ENCODE measurements at regions not wholly inside any gene's neighbourhood (a gene's known extent, or its start where the extent isn't known, plus 50 kb on each side); places are given as distances from the start of the nearest gene placed in this dataset.

DNA sequence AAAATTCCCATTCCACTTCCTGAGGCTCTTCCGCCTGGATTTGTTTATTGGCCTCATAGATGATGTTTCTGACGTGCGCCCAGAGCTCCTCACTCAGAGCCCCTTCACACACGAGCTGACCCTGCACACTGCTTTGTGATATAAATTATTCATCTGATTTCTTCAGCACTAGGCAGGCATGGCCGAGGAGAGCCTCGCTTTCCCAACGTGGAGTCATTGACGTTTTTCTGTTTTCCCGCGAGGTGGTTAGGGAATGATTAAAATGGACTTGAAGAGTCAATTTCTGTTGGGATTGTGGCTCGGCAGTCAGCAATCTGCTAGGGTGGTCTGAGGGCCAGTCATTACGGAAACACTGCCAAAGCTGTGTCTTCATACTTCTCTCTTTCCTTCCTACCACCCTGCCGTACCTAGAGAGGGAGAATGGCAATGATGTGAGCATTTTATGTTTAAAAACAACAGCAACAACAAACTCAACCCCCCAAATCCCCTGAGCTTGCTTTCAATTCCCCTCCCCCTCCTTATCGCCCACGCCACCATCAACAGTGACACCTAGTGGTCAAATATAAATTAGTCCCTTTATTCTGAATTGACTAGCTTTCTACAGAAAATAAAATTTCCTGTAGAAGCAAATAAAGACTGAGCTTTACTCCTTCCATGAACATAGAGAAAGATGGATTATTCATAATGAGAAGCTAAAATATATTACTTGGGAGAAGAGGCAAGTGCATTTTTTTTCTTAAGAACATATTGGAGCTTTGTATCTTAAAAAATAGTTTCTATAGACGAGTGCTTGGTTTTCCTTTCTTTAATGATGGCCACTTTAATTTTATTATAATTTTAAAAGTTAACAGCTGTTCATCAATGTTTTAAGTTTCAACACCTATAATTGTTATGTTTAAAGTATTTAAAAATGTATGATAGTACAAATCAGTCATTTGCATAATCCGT lies 285.1 kb downstream of the MTX2 start:
- Mint-ChIP-seq H3K27me3 (peaks cover 37 to 60% (median 50%) of the 10 kb centered on the region in 3 donors), H3K4me3 (peak overlapping the region; percentile 53 to 90 (median 79)), H3K27ac (peak overlapping the region in 1 of 6 donors; percentile 17), H3K4me1 (peaks cover 11 to 13% (median 12%) of the 10 kb centered on the region in 3 donors), H3K36me3 (no peaks in the 10 kb centered on the region), H3K9me3 (no peaks in the 10 kb centered on the region)
- DNase-seq (peak; percentile 38), ATAC-seq (ENCODE audit: low read depth in 2 of 2) (peak; percentile 43 to 52)

DNA sequence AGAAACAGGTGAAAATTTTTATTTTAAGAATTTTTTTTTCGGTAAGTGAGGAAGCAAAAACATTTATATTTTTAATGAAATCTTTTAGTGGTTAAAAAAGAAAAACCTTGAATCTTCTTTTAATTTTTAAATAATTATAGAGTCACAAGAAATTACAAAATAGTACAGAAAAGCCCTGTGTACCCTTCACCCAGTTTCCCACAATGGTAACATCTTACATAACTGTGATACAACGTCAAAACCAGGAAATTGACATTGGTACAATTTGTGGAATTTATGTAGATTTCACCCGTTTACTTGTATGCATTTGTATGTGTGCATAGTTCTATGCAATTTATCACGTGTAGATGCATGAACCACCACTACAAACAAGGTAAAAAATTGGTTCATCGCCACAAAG lies 285.9 kb downstream of the MTX2 start:
- no peak for ATAC-seq (ENCODE audit: low read depth in 2 of 2)
- peaks cover 11 to 13% (median 12%) of the 10 kb centered on the region in 3 donors for H3K4me1 Mint-ChIP-seq
- DNase-seq = no peak
- H3K4me3 Mint-ChIP-seq = no peak overlapping the region
- no peaks in the 10 kb centered on the region for H3K9me3 Mint-ChIP-seq
- no peaks in the 10 kb centered on the region for H3K36me3 Mint-ChIP-seq
- peaks cover 43 to 67% (median 57%) of the 10 kb centered on the region in 3 donors for H3K27me3 Mint-ChIP-seq
- no peak overlapping the region for H3K27ac Mint-ChIP-seq

DNA sequence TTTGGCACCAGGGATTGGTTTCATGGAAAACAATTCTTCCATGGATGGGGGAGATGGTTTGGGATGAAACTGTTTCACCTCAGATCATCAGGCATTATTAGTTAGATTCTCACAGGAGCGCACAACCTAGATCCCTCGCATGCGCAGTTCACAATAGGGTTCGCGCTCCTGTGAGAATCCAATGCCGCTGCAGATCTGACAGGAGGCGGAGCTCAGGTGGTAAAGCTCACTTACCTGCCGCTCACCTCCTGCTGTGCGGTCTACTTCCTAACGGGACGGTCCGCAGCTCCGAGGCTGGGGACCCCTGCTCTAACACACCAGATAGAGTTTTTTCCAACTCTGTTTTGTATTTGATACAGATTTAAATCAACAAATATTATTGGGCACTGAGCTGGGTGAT lies 286.5 kb downstream of the MTX2 start:
- no peak for DNase-seq
- Mint-ChIP-seq H3K27me3 (peaks cover 50 to 74% (median 64%) of the 10 kb centered on the region in 3 donors), H3K4me3 (no peak overlapping the region), H3K9me3 (no peaks in the 10 kb centered on the region), H3K27ac (no peak overlapping the region), H3K4me1 (peaks cover 11 to 13% (median 12%) of the 10 kb centered on the region in 3 donors), H3K36me3 (no peaks in the 10 kb centered on the region)
- no peak for ATAC-seq (ENCODE audit: low read depth in 2 of 2)

DNA sequence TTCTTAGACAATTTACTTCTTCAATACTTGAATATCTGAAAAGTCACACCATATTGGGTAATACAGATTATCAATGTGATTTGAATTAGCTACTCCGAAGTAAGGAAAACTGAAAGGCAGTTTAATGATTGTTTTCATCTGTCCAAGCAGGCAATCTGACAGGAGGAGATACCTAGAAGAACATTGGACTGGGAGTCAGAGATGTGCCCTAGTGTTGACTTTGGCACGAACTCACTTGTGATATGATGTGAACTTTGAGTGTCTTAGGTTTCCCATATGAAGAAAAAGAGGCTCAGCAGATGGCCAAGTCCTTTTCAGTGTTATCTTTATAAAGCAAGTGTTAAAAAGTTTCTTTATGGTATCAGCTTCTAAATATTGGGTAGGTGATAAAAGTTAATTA lies 287.1 kb downstream of the MTX2 start:
- no peak for ATAC-seq (ENCODE audit: low read depth in 2 of 2)
- H3K27me3 Mint-ChIP-seq = peaks cover 53 to 80% (median 70%) of the 10 kb centered on the region in 3 donors
- no peak for DNase-seq
- no peaks in the 10 kb centered on the region for H3K9me3 Mint-ChIP-seq
- no peak overlapping the region for H3K27ac Mint-ChIP-seq
- no peaks in the 10 kb centered on the region for H3K36me3 Mint-ChIP-seq
- peaks cover 11 to 13% (median 12%) of the 10 kb centered on the region in 3 donors for H3K4me1 Mint-ChIP-seq
- no peak overlapping the region for H3K4me3 Mint-ChIP-seq

DNA sequence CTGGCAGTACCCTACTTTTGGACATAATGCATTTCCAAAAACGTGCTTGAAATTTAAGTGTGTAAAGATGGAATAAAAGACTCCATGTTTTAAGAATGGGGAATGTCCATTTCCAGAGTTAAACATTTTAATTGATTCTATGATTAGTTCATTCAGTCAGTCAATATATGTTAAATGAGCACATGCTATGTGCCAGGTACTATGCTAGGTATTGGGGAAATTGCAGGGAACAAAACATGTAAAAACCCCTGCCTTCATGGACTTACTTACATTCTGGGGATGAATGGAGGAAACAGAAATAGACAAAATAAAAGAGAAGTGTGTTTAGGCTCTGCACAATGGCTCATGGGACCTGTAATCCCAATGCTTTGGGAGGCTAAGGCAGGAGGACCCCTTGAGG lies 288.6 kb downstream of the MTX2 start:
- H3K9me3 Mint-ChIP-seq = peaks cover 0 to 2% (median 0%) of the 10 kb centered on the region in 7 donors
- DNase-seq (no peak), ATAC-seq (ENCODE audit: low read depth in 2 of 2) (no peak)
- H3K4me3 Mint-ChIP-seq = no peak overlapping the region
- H3K27me3 Mint-ChIP-seq = peaks cover 52 to 78% (median 73%) of the 10 kb centered on the region in 3 donors
- H3K4me1 Mint-ChIP-seq = peaks cover 11 to 13% (median 12%) of the 10 kb centered on the region in 3 donors
- no peaks in the 10 kb centered on the region for H3K36me3 Mint-ChIP-seq
- no peak overlapping the region for H3K27ac Mint-ChIP-seq

DNA sequence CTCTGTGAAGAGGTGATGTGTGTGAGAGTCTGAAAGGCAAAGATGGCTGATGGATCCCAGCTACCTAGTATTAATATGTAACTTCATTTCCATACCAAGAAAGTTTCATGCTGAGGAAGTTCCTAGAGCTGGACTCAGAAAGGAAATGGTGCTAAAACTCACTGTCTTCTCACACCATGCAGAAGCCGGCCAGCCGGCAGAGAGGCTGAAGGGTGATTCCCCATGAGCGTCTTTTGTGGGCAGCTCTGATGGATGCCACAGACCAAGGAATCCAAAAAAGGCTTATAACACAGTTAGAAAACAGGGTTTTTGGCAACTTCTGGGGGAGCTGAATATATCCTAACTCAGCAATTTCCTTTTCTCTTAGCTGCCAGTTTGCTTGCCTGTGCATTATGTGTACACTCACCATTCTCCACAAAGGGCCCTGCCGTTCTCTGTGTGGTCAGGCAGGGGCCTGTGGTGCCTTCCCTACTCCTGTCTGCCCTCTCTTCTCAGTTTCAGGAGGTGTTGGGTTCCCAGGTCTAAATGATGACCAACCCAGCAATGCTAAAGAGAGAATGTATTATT lies 289.4 kb downstream of the MTX2 start:
- no peak overlapping the region for H3K4me3 Mint-ChIP-seq
- no peak overlapping the region for H3K27ac Mint-ChIP-seq
- ATAC-seq (ENCODE audit: low read depth in 2 of 2) = no peak
- peaks cover 0 to 4% (median 0%) of the 10 kb centered on the region in 7 donors for H3K9me3 Mint-ChIP-seq
- no peaks in the 10 kb centered on the region for H3K36me3 Mint-ChIP-seq
- H3K27me3 Mint-ChIP-seq = peaks cover 51 to 78% (median 75%) of the 10 kb centered on the region in 3 donors
- DNase-seq = no peak
- H3K4me1 Mint-ChIP-seq = peaks cover 8 to 11% (median 10%) of the 10 kb centered on the region in 3 donors

DNA sequence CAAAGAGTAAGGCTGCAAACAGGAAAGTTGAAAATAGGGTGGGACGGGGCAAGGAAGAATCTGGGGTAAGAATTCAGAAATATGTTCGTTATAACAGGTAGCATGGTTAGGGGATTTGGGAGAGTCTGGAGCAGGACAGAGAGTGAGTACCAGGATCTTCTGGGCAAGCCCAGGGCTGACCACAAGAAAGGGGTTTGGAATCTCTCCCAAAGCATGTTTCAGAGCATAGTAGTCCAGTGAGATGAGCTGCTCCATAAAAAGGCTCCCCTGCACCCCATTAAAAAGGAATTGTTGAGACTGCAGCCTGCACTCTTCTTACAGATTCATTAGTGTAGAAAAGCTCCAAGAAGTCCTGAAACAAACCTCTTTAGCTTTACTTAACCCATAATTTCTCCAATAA lies 291.1 kb downstream of the MTX2 start:
- Mint-ChIP-seq H3K27me3 (peaks cover 43 to 77% (median 66%) of the 10 kb centered on the region in 3 donors), H3K27ac (no peak overlapping the region), H3K4me1 (no peaks in the 10 kb centered on the region), H3K36me3 (no peaks in the 10 kb centered on the region), H3K4me3 (no peak overlapping the region), H3K9me3 (peaks cover 0 to 4% (median 0%) of the 10 kb centered on the region in 7 donors)
- ATAC-seq (ENCODE audit: low read depth in 2 of 2) (no peak), DNase-seq (no peak)

DNA sequence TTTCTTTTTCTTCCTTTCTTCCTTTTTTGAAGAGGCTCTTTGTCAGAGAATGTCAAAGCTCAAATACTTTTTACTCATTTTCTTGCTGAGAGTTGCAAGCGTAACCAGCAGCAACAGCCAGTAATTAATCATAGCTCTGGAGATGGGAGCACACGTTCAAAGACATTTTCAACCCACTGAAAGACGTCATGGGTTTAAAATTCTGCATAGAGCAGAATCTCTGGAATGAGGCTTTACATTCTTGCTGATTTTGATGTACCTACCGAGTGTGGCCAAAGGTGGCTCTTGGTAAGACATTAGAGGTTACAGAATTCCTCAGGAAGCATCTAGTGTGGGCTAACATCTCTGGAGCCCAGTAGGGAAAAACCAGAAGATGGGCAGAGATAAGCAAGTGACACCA lies 292.5 kb downstream of the MTX2 start:
- H3K36me3 Mint-ChIP-seq = no peaks in the 10 kb centered on the region
- no peak overlapping the region for H3K27ac Mint-ChIP-seq
- peaks cover 0 to 4% (median 0%) of the 10 kb centered on the region in 7 donors for H3K9me3 Mint-ChIP-seq
- no peaks in the 10 kb centered on the region for H3K4me1 Mint-ChIP-seq
- DNase-seq = no peak
- no peak for ATAC-seq (ENCODE audit: low read depth in 2 of 2)
- H3K4me3 Mint-ChIP-seq = no peak overlapping the region
- H3K27me3 Mint-ChIP-seq = peaks cover 43 to 73% (median 60%) of the 10 kb centered on the region in 3 donors

DNA sequence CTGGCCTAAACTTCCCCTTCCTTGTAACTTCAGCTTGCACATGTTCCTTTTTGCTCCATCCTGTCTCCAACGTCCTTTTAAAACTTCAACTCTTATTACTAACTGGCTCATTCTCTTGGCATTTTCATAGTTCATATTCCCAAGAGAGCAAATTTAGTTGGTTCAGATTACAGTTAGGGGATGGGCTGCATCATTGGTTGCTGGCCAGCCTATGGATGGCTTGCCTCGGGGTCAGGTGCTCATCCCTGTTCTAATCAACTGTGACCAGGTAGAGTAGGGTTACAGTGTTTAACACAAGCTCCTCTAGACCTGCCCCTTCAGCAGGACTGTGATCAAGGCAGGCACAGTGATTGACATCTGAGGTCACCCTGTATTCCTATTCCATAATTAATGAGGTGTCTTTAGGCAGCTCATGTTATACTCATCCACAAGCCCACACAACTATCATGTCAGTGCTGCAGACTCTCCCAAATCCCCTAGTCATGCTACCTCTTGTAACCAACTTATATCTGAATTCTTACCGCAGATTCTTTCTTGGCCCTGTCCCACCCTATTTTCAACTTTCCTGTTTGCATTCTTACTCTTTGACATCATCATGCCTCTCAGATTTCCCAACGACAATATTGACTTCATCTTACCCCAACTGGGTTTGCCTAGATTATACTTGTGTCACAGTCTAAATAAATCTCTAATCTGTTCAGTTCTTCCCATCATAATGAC lies 293.3 kb downstream of the MTX2 start:
- Mint-ChIP-seq H3K27me3 (peaks cover 37 to 72% (median 54%) of the 10 kb centered on the region in 3 donors), H3K27ac (no peak overlapping the region), H3K9me3 (peaks cover 0 to 4% (median 0%) of the 10 kb centered on the region in 7 donors), H3K4me1 (no peaks in the 10 kb centered on the region), H3K4me3 (no peak overlapping the region), H3K36me3 (no peaks in the 10 kb centered on the region)
- ATAC-seq (ENCODE audit: low read depth in 2 of 2) = no peak
- no peak for DNase-seq

DNA sequence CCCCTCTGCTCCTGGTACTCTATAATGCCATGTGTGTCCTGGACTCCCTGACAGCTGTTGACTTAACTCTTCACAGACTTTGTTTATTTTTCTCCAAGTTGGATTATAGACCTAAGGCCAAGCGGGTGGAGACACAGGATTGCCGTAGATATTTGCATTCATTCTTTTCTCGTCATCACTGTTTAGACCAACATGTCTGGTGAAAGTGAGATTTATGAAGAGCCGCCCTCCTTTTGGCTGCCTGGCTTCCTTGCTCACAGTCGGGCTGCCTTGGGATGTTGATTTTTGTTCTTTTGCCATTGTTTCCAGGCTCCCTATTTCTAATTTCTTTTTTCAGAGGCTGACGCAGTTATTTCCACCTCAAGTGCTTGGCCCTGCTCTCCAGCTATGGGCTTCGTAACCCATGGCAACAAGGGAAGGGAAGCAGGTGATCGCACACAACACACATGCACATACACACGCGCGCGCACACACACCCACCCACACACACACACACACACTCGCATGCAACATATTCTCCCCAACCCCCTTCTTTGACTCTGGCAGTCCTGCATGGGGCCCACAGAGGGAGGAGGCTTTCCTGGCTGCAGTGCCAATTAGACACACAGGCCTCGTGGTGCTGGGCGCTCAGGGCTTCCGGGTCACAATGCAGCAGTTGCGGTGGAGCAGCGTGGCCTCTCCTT lies 296.5 kb downstream of the MTX2 start:
- H3K4me1 Mint-ChIP-seq = no peaks in the 10 kb centered on the region
- peaks cover 30 to 44% (median 33%) of the 10 kb centered on the region in 3 donors for H3K27me3 Mint-ChIP-seq
- DNase-seq (no peak), ATAC-seq (ENCODE audit: low read depth in 2 of 2) (no peak)
- H3K4me3 Mint-ChIP-seq = no peak overlapping the region
- H3K9me3 Mint-ChIP-seq = peaks cover 0 to 4% (median 0%) of the 10 kb centered on the region in 7 donors
- H3K27ac Mint-ChIP-seq = peak overlapping the region in 1 of 6 donors; percentile 12
- H3K36me3 Mint-ChIP-seq = no peaks in the 10 kb centered on the region

DNA sequence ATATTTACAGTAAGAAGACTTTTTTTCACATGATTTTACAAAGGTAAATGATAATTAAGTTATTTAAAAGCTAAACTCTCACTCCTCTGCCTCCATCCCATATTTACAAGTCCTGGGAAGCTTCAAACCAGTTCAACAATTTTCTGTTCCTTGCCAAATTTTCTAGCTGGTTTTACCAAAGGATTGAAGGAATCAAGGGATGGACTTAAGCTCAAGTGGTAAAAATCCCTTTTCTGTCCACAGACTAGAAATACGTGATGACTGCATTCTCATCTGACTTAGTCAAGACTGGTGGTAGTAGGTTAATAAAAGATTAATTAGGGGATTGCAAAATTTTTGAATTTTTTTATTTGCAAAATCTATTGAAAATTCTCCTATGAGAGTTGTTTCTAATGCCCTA lies 297.3 kb downstream of the MTX2 start:
- no peaks in the 10 kb centered on the region for H3K4me1 Mint-ChIP-seq
- peaks cover 26 to 37% (median 26%) of the 10 kb centered on the region in 3 donors for H3K27me3 Mint-ChIP-seq
- DNase-seq (no peak), ATAC-seq (ENCODE audit: low read depth in 2 of 2) (no peak)
- no peak overlapping the region for H3K4me3 Mint-ChIP-seq
- peaks cover 0 to 4% (median 0%) of the 10 kb centered on the region in 7 donors for H3K9me3 Mint-ChIP-seq
- H3K36me3 Mint-ChIP-seq = no peaks in the 10 kb centered on the region
- H3K27ac Mint-ChIP-seq = no peak overlapping the region

DNA sequence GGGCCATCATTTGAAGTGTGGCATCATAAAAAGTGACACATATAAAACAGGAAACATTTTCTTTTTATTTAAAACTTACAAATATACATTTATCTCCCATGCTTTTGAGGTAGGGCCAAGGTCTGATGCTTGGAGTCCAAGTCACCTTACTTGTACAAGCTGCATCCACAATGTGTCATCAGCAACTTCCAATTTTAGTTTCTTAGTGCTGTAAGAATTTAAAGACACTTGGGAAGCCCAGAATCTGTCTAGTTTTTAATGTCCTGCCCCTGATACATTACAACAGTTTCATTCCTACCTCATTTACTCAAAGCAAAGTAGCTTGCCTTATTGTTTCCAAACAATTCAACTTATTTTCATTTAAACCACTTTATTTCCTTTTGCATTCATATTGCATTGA lies 297.7 kb downstream of the MTX2 start:
- no peak overlapping the region for H3K4me3 Mint-ChIP-seq
- peaks cover 23 to 34% (median 25%) of the 10 kb centered on the region in 3 donors for H3K27me3 Mint-ChIP-seq
- no peaks in the 10 kb centered on the region for H3K4me1 Mint-ChIP-seq

DNA sequence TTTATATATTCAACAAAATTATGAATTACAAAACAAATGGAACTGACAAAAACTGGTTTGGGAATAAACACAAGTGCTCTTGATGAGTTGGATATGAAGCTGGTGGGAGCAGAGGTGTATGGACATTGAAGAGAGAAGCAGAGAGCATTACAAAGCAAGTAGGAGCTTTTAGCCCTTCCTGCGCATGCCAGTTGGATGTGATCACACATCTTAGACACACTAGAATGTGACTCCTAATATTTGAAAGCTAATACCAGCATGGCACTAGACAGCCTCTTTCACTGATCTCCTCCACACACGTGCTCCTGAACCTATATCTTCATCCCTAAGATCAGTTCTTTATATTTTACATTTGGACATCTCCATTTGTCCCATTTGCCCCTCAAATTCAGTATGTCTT lies 298.1 kb downstream of the MTX2 start:
- H3K4me1 Mint-ChIP-seq = no peaks in the 10 kb centered on the region
- DNase-seq = no peak
- H3K9me3 Mint-ChIP-seq = peaks cover 0 to 4% (median 0%) of the 10 kb centered on the region in 7 donors
- peaks cover 19 to 30% (median 25%) of the 10 kb centered on the region in 3 donors for H3K27me3 Mint-ChIP-seq
- H3K36me3 Mint-ChIP-seq = no peaks in the 10 kb centered on the region
- no peak overlapping the region for H3K27ac Mint-ChIP-seq
- no peak for ATAC-seq (ENCODE audit: low read depth in 2 of 2)
- no peak overlapping the region for H3K4me3 Mint-ChIP-seq

More for the DNA sequence above, 297.7 kb downstream of the MTX2 start:
- ATAC-seq (ENCODE audit: low read depth in 2 of 2) = no peak
- no peaks in the 10 kb centered on the region for H3K36me3 Mint-ChIP-seq
- no peak for DNase-seq
- no peak overlapping the region for H3K27ac Mint-ChIP-seq
- peaks cover 0 to 4% (median 0%) of the 10 kb centered on the region in 7 donors for H3K9me3 Mint-ChIP-seq
